H9 (cell line): ENCODE measurements at regions not wholly inside any gene's neighbourhood (a gene's known extent, or its start where the extent isn't known, plus 50 kb on each side); places are given as distances from the start of the nearest gene placed in this dataset.

Experiments
- DNase-seq: peaks from one replicate; pipeline ENCODE4 v3.0.0-alpha.2; 2017
- H2AFZ ChIP-seq: one replicate; pipeline ENCODE4 v1.6.1; 2013; ENCODE audit warnings: mild to moderate bottlenecking, low read length, control low read depth, moderate library complexity
- H2AK5ac ChIP-seq: 2 replicates; pipeline ENCODE4 v1.6.1; 2013; ENCODE audit warnings: low read length, control low read depth, mixed read lengths; ENCODE audit not compliant: insufficient read length
- H2BK120ac ChIP-seq: one replicate; pipeline ENCODE4 v1.6.1; 2013; ENCODE audit warnings: low read depth, mild to moderate bottlenecking, low read length, control low read depth, inconsistent platforms; ENCODE audit not compliant: poor library complexity, severe bottlenecking
- H2BK12ac ChIP-seq: 2 replicates; pipeline ENCODE4 v1.6.1; 2013; ENCODE audit warnings: low read length, control low read depth, mixed read lengths, low read depth; ENCODE audit not compliant: insufficient read length
- H2BK15ac ChIP-seq: 2 replicates; pipeline ENCODE4 v1.6.1; 2013; ENCODE audit warnings: low read depth, low read length, control low read depth
- H2BK20ac ChIP-seq: one replicate; pipeline ENCODE4 v1.6.1; 2013; ENCODE audit warnings: low read depth, mild to moderate bottlenecking, low read length, control low read depth, inconsistent platforms; ENCODE audit not compliant: poor library complexity, severe bottlenecking
- H2BK5ac ChIP-seq: 2 replicates; pipeline ENCODE4 v1.6.1; 2013; ENCODE audit warnings: low read length, control low read depth, mixed read lengths; ENCODE audit not compliant: insufficient read length
- H3K14ac ChIP-seq: 2 replicates; pipeline ENCODE4 v1.6.1; 2013; ENCODE audit warnings: low read length, control low read depth; ENCODE audit not compliant: insufficient read depth
- H3K18ac ChIP-seq: 2 replicates; pipeline ENCODE4 v1.6.1; 2013; ENCODE audit warnings: low read depth, mild to moderate bottlenecking, mixed read lengths, low read length, control low read depth; ENCODE audit not compliant: insufficient read length
- H3K23ac ChIP-seq: 2 replicates; pipeline ENCODE4 v1.6.1; 2013; ENCODE audit warnings: low read length, control low read depth, mixed read lengths, low read depth; ENCODE audit not compliant: insufficient read length
- H3K23me2 ChIP-seq: 2 replicates; pipeline ENCODE4 v1.6.1; 2013; ENCODE audit warnings: low read depth, mild to moderate bottlenecking, mixed read lengths, low read length, control low read depth; ENCODE audit not compliant: insufficient read length, poor library complexity, severe bottlenecking
- H3K27ac ChIP-seq: 2 replicates; pipeline ENCODE4 v1.5.1; 2013; ENCODE audit warnings: low read length, control low read depth, mixed read lengths, low read depth; ENCODE audit not compliant: insufficient read length
- H3K27me3 ChIP-seq: 2 replicates; pipeline ENCODE4 v1.6.1; 2013; ENCODE audit warnings: low read length, control low read depth, inconsistent platforms; ENCODE audit not compliant: insufficient read depth
- H3K4ac ChIP-seq: 2 replicates; pipeline ENCODE4 v1.6.1; 2013; ENCODE audit warnings: low read depth, mild to moderate bottlenecking, control low read depth, inconsistent platforms, low read length, moderate library complexity
- H3K4me1 ChIP-seq: 2 replicates; pipeline ENCODE4 v1.6.1; 2013; ENCODE audit warnings: low read length, control low read depth, inconsistent platforms; ENCODE audit not compliant: insufficient read depth
- H3K4me2 ChIP-seq: 2 replicates; pipeline ENCODE4 v1.6.1; 2013; ENCODE audit warnings: low read length, control low read depth, mixed read lengths; ENCODE audit not compliant: insufficient read length, insufficient read depth
- H3K56ac ChIP-seq: 2 replicates; pipeline ENCODE4 v1.6.1; 2013; ENCODE audit warnings: low read depth, mild to moderate bottlenecking, mixed read lengths, low read length, control low read depth; ENCODE audit not compliant: insufficient read length
- H3K79me1 ChIP-seq: 2 replicates; pipeline ENCODE4 v1.6.1; 2013; ENCODE audit warnings: low read depth, mild to moderate bottlenecking, moderate library complexity, low read length, control low read depth, inconsistent platforms; ENCODE audit not compliant: insufficient read depth, poor library complexity, severe bottlenecking
- H3K79me2 ChIP-seq: 2 replicates; pipeline ENCODE4 v1.6.1; 2013; ENCODE audit warnings: low read length, control low read depth, inconsistent platforms; ENCODE audit not compliant: insufficient read depth
- H3K9ac ChIP-seq: 2 replicates; pipeline ENCODE4 v1.6.1; 2013; ENCODE audit warnings: low read length, control low read depth, mixed read lengths; ENCODE audit not compliant: insufficient read length; ENCODE audit errors: extremely low read depth
- H3K9me3 ChIP-seq: one replicate; pipeline ENCODE4 v1.6.1; 2013; ENCODE audit warnings: low read depth, low read length, inconsistent platforms; ENCODE audit not compliant: control insufficient read depth
- H3T11ph ChIP-seq: one replicate; pipeline ENCODE4 v1.6.1; 2013; ENCODE audit warnings: mild to moderate bottlenecking, low read length, control low read depth, inconsistent platforms
- H4K20me1 ChIP-seq: one replicate; pipeline ENCODE4 v1.6.1; 2013; ENCODE audit not compliant: control insufficient read depth, insufficient read length, insufficient read depth
- H4K5ac ChIP-seq: 2 replicates; pipeline ENCODE4 v1.6.1; 2013; ENCODE audit warnings: low read depth, mild to moderate bottlenecking, mixed read lengths, low read length, control low read depth; ENCODE audit not compliant: insufficient read length
- H4K8ac ChIP-seq: replicated peaks from 2 replicates; pipeline ENCODE4 v1.6.1; 2013; ENCODE audit warnings: low read length, control low read depth, mixed read lengths, low read depth; ENCODE audit not compliant: insufficient read length
- H4K91ac ChIP-seq: 2 replicates; pipeline ENCODE4 v1.6.1; 2013; ENCODE audit warnings: low read depth, mild to moderate bottlenecking, moderate library complexity, mixed read lengths, low read length, control low read depth; ENCODE audit not compliant: insufficient read length
- H3K27ac Mint-ChIP-seq, 3 experiments: 2 replicates in 2 of 3; 3 replicates in 1 of 3; pipeline ENCODE4 v1.8.0; 2020 to 2021; ENCODE audit warnings: mixed read lengths in 3 of 3, mild to moderate bottlenecking in 1 of 3, moderate library complexity in 1 of 3
- H3K27me3 Mint-ChIP-seq: 2 replicates; pipeline ENCODE4 v1.8.0; 2021; ENCODE audit warnings: low read depth, mild to moderate bottlenecking, moderate library complexity, mixed read lengths
- H3K36me3 Mint-ChIP-seq, 3 experiments: 2 replicates in 2 of 3; 3 replicates in 1 of 3; pipeline ENCODE4 v1.8.0; 2020 to 2021; ENCODE audit warnings: low read depth in 3 of 3, mixed read lengths in 3 of 3; ENCODE audit not compliant: insufficient read depth in 1 of 3
- H3K4me1 Mint-ChIP-seq, 2 experiments: 2 replicates each; pipeline ENCODE4 v1.8.0; 2020; ENCODE audit warnings: mixed read lengths in 2 of 2
- H3K4me3 Mint-ChIP-seq, 2 experiments: 2 replicates in 1 of 2; 3 replicates in 1 of 2; pipeline ENCODE4 v1.8.0; 2020 to 2021; ENCODE audit warnings: mild to moderate bottlenecking in 2 of 2, mixed read lengths in 2 of 2, moderate library complexity in 1 of 2
- H3K9me3 Mint-ChIP-seq, 2 experiments: 2 replicates in 1 of 2; 3 replicates in 1 of 2; pipeline ENCODE4 v1.8.0; 2020; ENCODE audit warnings: mild to moderate bottlenecking in 2 of 2, mixed read lengths in 2 of 2, moderate library complexity in 1 of 2
- CTCF ChIP-seq: fragments of 200-600 bp; sonication (generic); conservative IDR thresholded peaks from 3 replicates; pipeline ENCODE4 v1.8.0; 2021; ENCODE audit warnings: antibody characterized with exemption, mild to moderate bottlenecking
- WGBS: extraction: QIAGEN DNeasy Blood & Tissue Kit; methylation state at CpG from one replicate; pipeline ENCODE4 v1.1.7; 2013; ENCODE audit warnings: missing lambda C conversion rate, low lambda C conversion rate, mixed read lengths; ENCODE audit not compliant: insufficient read length; ENCODE audit errors: extremely low coverage; 5-methylcytosine and 5-hydroxymethylcytosine counted together

GRCh38 chr17:53319947-53320346, 502.8 kb upstream of the KIF2B start:
- Histone ChIP-seq H2BK120ac (no peak overlapping the region), H2BK5ac (no peak overlapping the region), H2BK12ac (no peak overlapping the region), H3K4me1 (no peaks in the 10 kb centered on the region), H2AK5ac (no peak overlapping the region), H3K56ac (no peak overlapping the region), H3K9me3 (no peaks in the 10 kb centered on the region), H4K8ac (no peak overlapping the region), H4K5ac (no peak overlapping the region), H3K23ac (no peak overlapping the region), H2AFZ (no peak overlapping the region), H3K4ac (no peak overlapping the region), H3K4me2 (no peak overlapping the region), H2BK15ac (no peak overlapping the region), H3K14ac (no peak overlapping the region), H3K79me2 (no peaks in the 10 kb centered on the region), H3T11ph (no peak overlapping the region), H3K23me2 (no peaks in the 10 kb centered on the region), H3K79me1 (no peaks in the 10 kb centered on the region), H4K91ac (no peak overlapping the region), H3K18ac (no peak overlapping the region), H4K20me1 (no peaks in the 10 kb centered on the region), H2BK20ac (no peak overlapping the region), H3K27ac (no peak overlapping the region), H3K9ac (no peak overlapping the region), H3K27me3 (no peaks in the 10 kb centered on the region)
- H3K27me3 Mint-ChIP-seq = no peaks in the 10 kb centered on the region
- no peaks in the 10 kb centered on the region for H3K4me1 Mint-ChIP-seq
- peaks cover 8 to 10% of the 10 kb centered on the region in 2 experiments for H3K9me3 Mint-ChIP-seq
- H3K27ac Mint-ChIP-seq = no peak overlapping the region
- DNase-seq = no peak
- no peak overlapping the region for H3K4me3 Mint-ChIP-seq
- no peak for TF ChIP-seq CTCF
- WGBS = no CpG with 5 or more reads among the region's 3 CpGs
- peaks cover 8 to 13% (median 11%) of the 10 kb centered on the region in 3 experiments; a peak in 6 of 7 replicates for H3K36me3 Mint-ChIP-seq
